ENCODE measurements at regions not wholly inside any gene's neighbourhood (a gene's known extent, or its start where the extent isn't known, plus 50 kb on each side); places are given as distances from the start of the nearest gene placed in this dataset.

- TF ChIP-seq CHD7 (IDR thresholded peaks at IDR 0.05; ENCODE audit: insufficient replicate concordance, low read length) (no peak), SIX5 (IDR thresholded peaks at IDR 0.05; ENCODE audit: low read depth, low read length) (no peak), ASH2L (IDR thresholded peaks at IDR 0.05; ENCODE audit: low read length) (peak; percentile 72), NANOG (IDR thresholded peaks at IDR 0.05; ENCODE audit: insufficient read depth, low read depth, low read length, poor library complexity, severe bottlenecking) (no peak), MAFK (IDR thresholded peaks at IDR 0.05; ENCODE audit: low read depth, low read length) (no peak), TAF1 (IDR thresholded peaks at IDR 0.05; ENCODE audit: low read depth, low read length) (no peak), RXRA (IDR thresholded peaks at IDR 0.05; ENCODE audit: insufficient read depth, low read depth, low read length) (no peak), SUZ12 (IDR thresholded peaks at IDR 0.05; ENCODE audit: low read length) (peak; percentile 83), TBP (IDR thresholded peaks at IDR 0.05; ENCODE audit: low read depth, low read length) (peak; percentile 23; the same call in 1 of the 2 replicates), SIN3A (conservative IDR thresholded peaks at IDR 0.05 in 1 of 2, IDR thresholded peaks at IDR 0.05 in 1 of 2; ENCODE audit: low read depth in 1 of 2, low read length in 2 of 2) (0 out of 4 replicates have a peak, but pooled peaks of 1 of the 2 experiments have one; percentile 41)
Observed at GRCh38 chr13:99895444-99896368, 75.9 kb downstream of the ZIC5 start (continued).

Measured in H1 (cell line).